Gastroesophageal sphincter (tissue), 2 donors: ENCODE measurements at regions not wholly inside any gene's neighbourhood (a gene's known extent, or its start where the extent isn't known, plus 50 kb on each side); places are given as distances from the start of the nearest gene placed in this dataset.

ENCODE experiments used
- POLR2A ChIP-seq, 2 donors: fragments of 450-650 bp; IDR thresholded peaks; one replicate each; pipeline ENCODE4 v1.6.1; 2017; ENCODE audit warnings: antibody characterized with exemption in 2 of 2, mild to moderate bottlenecking in 2 of 2, moderate library complexity in 1 of 2
- POLR2AphosphoS5 ChIP-seq: sonication (generic); formaldehyde crosslinking; IDR thresholded peaks from one replicate; pipeline ENCODE4 v1.6.1; 2017; ENCODE audit warnings: antibody characterized with exemption

DNA sequence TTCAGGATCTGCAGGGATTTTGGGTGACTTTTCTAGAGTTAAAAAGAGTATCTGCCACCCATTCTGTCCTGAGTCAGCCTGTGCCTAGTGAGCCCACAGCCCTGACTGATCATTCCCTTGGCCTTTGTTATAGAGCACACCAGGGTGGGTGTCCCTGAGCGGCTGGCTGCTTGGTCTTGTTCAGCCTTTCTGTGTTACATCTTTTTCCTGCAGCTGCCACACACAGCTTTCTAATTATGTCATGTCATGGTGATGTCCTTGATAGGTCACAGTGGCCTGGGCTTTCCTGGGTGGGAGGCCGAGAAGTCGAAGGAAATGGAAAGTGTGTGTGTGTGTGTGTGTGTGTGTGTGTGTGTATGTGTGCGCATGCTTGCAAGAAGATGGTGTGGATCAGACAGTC is 293.2 kb upstream of the CRY1 start:
- TF ChIP-seq POLR2A (IDR thresholded peaks at IDR 0.05) (no peak), POLR2AphosphoS5 (no peak)
